ENCODE measurements at regions not wholly inside any gene's neighbourhood (a gene's known extent, or its start where the extent isn't known, plus 50 kb on each side); places are given as distances from the start of the nearest gene placed in this dataset.

DNA sequence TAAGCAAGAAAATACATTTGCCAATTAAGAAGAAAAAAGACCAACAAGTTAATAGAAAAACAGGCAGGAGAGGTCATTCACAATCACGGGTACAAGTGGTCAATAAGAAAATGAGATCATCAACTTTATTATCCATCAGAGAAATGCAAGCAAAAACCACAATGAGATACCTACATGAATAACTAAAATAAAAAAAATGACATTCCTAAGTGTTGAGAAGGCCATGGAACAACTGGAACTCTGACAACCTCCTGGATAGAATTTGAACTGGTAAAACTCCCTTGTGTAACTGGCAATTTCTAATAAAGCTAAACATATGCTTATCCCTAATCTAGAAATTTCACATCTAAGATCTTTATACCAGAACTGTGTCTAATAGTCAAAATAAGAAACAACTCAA lies 135.4 kb upstream of the BACE2 start:
- 91% methylated on average over 1 of the region's 1 CpG; no CpG with 5 or more reads in 1 of the 2 experiments for WGBS, 2 experiments (ENCODE audit: extremely low coverage in 1 of 2, insufficient coverage in 1 of 2, insufficient read length in 1 of 2, insufficient replicate concordance in 2 of 2, low coverage in 1 of 2, low lambda C conversion rate in 2 of 2, missing lambda C conversion rate in 1 of 2)

More for the DNA sequence above, 135.4 kb upstream of the BACE2 start:
- Histone ChIP-seq H2BK120ac (replicated peaks; ENCODE audit: low read depth, low read length) (no peak overlapping the region), H2BK15ac (ENCODE audit: low read length) (no peak overlapping the region), H3K4me3 (ENCODE audit: extremely low read depth in 1 of 4, insufficient read depth in 2 of 4, low read depth in 3 of 4, low read length in 4 of 4) (no peak overlapping the region), H2AK5ac (ENCODE audit: low read depth, low read length) (no peak overlapping the region), H4K20me1 (replicated peaks in 1 of 2; ENCODE audit: control insufficient read depth in 1 of 2, insufficient read depth in 2 of 2, low read length in 2 of 2) (no peaks in the 10 kb centered on the region), H3K23me2 (ENCODE audit: low read depth, low read length) (no peaks in the 10 kb centered on the region; the same call in 1 of the 2 replicates), H2BK12ac (ENCODE audit: low read depth, low read length) (no peak overlapping the region), H2BK20ac (ENCODE audit: low read length) (no peak overlapping the region), H3K18ac (ENCODE audit: extremely low read depth, low read length) (no peak overlapping the region), H4K91ac (replicated peaks; ENCODE audit: insufficient read length, low read length) (no peak overlapping the region), H3K4ac (replicated peaks; ENCODE audit: insufficient read length, low read depth, low read length) (no peak overlapping the region), H3K27me3 (replicated peaks in 1 of 4; ENCODE audit: control insufficient read depth in 3 of 4, extremely low read depth in 1 of 4, insufficient read depth in 3 of 4, low read length in 3 of 4) (no peaks in the 10 kb centered on the region; a peak in 1 of 7 replicates), H3K56ac (replicated peaks; ENCODE audit: insufficient read length, low read depth, low read length) (no peak overlapping the region), H3K23ac (ENCODE audit: insufficient read length) (no peak overlapping the region), H3K9me3 (ENCODE audit: insufficient read depth in 2 of 2, low read depth in 1 of 2, low read length in 1 of 2) (no peaks in the 10 kb centered on the region; a peak in 1 of 4 replicates), H3K4me2 (ENCODE audit: insufficient read depth in 1 of 2, low read depth in 2 of 2, low read length in 2 of 2) (no peak overlapping the region), H2BK5ac (ENCODE audit: low read depth, low read length) (no peak overlapping the region), H4K5ac (ENCODE audit: insufficient read length, low read depth, low read length) (no peak overlapping the region), H3K79me2 (ENCODE audit: control insufficient read depth in 1 of 2, insufficient read depth in 2 of 2, low read length in 2 of 2) (no peaks in the 10 kb centered on the region), H3K4me1 (replicated peaks in 1 of 4; ENCODE audit: control insufficient read depth in 3 of 4, insufficient read depth in 4 of 4, low read length in 3 of 4) (no peaks in the 10 kb centered on the region), H2AFZ (ENCODE audit: low read length) (no peak overlapping the region), H3K9ac (replicated peaks in 1 of 4; ENCODE audit: extremely low read depth in 1 of 4, low read depth in 3 of 4, low read length in 3 of 4) (no peak overlapping the region), H3K79me1 (ENCODE audit: low read depth, low read length) (no peaks in the 10 kb centered on the region), H3K14ac (ENCODE audit: insufficient read length) (no peak overlapping the region), H3K27ac (ENCODE audit: low read depth, low read length) (no peak overlapping the region), H3K36me3 (ENCODE audit: control insufficient read depth in 2 of 4, insufficient read depth in 4 of 4, low read length in 3 of 4) (no peaks in the 10 kb centered on the region), H4K8ac (ENCODE audit: extremely low read depth, insufficient read depth, low read length) (no peak overlapping the region)
- CTCF ChIA-PET (ENCODE audit: partially characterized antibody) = no interaction called here
- no peak for TF ChIP-seq SIN3A (conservative IDR thresholded peaks at IDR 0.05 in 1 of 2, IDR thresholded peaks at IDR 0.05 in 1 of 2; ENCODE audit: low read depth in 1 of 2, low read length in 2 of 2)
- FAIRE-seq (no peak), DNase-seq (ENCODE audit: low read depth in 1 of 2, low spot score in 2 of 2) (no peak)
- POLR2A ChIA-PET (ENCODE audit: partially characterized antibody) = no interaction called here

All from H1 (cell line).